SK-N-MC (cell line): ENCODE measurements at regions not wholly inside any gene's neighbourhood (a gene's known extent, or its start where the extent isn't known, plus 50 kb on each side); places are given as distances from the start of the nearest gene placed in this dataset.

Source experiments
- EZH2 ChIP-seq: fragments of 200-600 bp; sonication (generic); IDR thresholded peaks from one replicate; pipeline ENCODE4 v1.6.1; 2017; ENCODE audit warnings: antibody characterized with exemption
- POLR2AphosphoS5 ChIP-seq: IDR thresholded peaks from 2 replicates; pipeline ENCODE4 v1.6.1; 2012; ENCODE audit warnings: mild to moderate bottlenecking, low read depth, low read length, borderline replicate concordance

DNA sequence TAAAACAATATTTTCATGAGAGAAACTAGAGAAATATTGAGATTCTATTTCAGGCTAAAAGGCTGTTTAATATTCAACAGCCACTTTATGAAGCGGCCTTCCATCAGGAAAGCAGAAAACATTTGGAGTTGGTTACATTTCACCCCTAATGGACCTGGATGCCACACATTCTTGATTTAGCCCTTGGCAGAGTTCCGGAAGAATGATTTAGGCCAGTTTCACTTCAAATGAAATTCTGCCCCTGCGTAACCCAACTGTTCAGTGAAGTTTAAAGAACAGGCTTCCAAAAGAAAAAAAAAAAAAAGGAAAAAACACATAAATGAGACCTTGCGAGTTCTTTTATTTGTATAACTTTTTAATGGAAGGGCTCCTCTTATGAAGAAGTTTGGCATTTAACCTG lies 239.2 kb upstream of the AKR1E2 start:
- TF ChIP-seq EZH2 (no peak), POLR2AphosphoS5 (no peak)
